ENCODE measurements at regions not wholly inside any gene's neighbourhood (a gene's known extent, or its start where the extent isn't known, plus 50 kb on each side); places are given as distances from the start of the nearest gene placed in this dataset.

DNA sequence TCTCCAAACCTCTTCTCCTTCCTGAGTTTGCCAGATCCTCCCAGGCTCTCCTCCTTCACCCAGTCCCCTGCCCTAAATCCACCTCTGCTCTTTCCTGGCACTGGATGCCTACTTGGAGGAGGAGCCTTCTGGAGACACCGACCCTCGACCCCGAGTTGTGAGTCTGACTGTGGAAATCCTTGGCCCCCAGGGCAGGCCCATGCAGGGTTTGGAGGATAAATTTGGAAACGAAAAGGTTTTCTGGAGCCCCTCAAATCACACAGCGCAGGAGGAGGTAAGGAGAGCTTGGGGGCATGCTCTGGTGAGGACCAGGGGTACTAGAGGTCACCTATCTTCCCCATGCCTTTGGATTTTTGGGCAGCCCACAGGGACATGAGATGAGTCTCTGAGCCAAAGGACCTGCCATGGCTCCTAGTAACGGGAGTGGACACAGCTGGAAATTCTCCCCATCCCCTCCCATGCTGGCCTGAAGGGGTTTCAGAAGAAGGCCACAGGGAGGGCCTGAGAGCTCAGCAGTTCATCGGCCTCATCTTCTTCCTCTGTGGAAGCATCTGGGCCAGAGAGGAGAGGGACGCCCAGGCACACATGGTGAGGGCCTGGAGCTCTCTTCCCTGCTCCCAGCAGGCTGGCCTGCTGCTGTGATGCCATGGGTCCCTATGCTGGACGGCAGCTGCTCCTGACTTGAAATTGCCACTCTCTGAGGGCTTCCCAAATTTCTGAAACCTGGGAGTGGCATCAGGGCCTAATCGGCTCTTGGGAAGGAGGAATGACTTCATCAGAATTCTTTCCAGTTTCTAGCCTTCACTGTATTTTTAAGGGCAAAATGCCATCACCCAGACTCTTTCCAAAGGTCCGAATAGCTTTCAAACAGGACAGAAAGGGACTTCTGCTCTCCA, 68.6 kb upstream of the ITGA11 start:
- DNase-seq (ENCODE audit: low spot score): no peak

DNA sequence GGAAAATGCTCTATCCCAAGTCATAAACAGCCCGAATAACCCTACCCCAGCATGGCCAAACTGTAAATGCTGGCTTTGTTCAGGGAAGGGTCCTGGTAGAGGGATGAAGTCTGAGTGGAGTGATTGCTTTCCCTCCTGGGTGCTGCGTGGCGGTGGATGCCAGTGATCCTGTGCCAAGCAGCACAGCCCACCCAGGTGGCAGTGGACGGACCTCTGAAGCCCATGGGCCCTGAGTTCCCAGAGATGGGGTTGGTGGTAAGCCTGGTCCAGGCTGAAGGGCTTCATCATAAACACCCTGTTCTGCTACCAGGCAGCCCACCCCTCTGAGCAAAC, 69.3 kb upstream of the ITGA11 start:
- no peak for DNase-seq (ENCODE audit: low spot score)

DNA sequence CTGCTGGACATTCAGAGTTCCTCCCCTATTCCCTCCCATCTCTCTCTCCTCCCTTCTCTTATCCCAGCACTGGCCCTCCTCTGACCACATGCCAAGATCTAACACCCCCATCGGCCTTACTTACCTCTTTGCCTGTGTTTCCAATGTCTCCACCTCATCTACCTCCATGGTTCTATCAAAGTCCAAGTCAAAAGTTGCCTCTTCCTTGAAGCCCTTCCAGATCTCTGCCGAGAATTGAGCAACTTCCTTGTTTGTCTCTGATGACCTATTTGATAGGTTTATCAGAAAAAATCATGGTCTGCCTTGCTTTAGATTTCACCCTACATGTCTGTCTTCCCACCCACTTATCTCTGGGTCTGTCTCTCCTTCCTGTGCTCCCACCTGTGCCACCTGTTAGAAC, 69.7 kb upstream of the ITGA11 start:
- DNase-seq (ENCODE audit: low spot score): no peak

DNA sequence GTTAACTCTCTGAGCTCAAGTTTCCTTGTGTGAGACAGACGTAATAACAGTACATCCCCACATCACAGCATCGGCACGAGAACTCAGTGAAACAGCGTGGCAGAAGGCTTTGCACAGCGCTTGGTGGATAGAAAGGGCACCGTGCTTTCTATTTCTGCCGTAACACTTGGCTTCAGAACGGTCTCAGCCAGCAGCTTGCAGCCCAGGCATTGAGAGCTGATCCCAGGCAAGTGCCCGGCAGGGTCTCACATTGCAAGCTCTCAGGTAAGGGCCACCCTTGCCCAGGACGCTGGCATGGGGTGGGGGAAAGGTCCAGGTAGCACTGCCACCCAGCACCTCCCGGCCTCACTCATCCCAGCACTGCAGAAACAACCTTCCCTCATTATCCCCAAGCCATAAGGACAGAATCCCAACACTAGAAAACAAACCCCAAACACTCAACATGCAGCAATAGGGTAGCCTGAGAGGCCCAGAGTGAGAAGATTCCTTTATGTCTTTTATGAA, 70.5 kb upstream of the ITGA11 start:
- no peak for DNase-seq (ENCODE audit: low spot score)

DNA sequence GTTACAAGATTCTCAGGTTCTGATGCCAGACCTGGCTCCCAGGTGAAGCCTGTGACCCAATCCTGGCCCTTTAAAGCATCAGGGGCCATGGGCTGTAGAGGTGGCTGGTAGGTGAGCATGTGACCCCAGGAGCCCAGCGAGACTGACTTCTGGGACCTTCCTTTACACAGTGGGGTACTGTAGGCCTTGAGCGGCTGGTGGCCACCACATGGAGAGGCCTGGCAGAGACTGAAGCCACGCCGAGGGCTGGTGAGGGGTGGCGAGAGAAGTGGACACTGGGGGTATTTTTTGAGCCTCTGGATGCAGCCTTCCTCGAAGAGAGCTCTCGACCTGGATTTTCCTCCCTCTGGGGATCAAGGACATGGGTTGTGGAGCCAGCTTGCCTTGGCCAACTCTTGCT, 71.2 kb upstream of the ITGA11 start:
- no peak for DNase-seq (ENCODE audit: low spot score)

DNA sequence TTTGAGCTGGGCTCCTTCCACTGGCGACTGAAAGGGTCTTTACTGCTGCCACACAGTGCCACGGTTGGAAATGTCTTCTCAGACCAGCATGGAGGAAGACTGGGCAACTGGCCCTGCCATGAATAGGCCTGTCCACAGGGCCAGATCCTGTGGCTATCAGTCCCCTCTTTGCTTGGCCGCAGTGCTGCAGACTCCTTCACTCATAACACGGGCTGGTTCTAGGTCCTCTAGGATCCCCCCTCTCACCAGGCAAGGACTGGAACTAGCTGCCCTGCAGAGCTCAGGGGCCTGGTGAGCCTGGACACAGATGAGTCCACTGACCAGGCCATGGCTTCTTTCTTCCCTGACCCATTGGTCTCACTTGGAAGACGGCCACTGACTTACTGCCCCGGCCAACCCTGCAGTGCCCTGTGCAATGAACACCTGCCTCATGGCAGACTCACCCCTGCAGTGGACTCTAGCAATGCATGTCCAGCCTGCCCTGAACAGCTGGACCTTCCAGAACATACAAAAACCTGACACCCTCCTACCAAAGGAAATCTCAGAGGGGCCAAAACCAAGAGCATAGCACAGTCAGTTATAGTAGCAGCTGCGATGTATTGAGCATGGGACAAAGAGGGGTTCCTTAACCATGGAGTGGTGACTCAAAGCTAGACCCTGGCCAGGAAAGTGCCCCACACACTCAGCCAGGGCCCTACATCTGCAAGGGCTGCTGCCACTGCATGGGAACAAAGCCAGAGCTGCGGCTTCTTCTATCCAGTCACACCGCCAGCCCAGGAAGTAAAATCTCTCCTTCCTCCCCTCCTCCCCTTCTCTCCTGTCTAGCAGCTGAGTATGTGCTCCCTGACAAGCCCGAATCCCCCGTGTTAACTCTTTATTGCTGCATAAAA, 72.1 kb upstream of the ITGA11 start:
- no peak for DNase-seq (ENCODE audit: low spot score)

DNA sequence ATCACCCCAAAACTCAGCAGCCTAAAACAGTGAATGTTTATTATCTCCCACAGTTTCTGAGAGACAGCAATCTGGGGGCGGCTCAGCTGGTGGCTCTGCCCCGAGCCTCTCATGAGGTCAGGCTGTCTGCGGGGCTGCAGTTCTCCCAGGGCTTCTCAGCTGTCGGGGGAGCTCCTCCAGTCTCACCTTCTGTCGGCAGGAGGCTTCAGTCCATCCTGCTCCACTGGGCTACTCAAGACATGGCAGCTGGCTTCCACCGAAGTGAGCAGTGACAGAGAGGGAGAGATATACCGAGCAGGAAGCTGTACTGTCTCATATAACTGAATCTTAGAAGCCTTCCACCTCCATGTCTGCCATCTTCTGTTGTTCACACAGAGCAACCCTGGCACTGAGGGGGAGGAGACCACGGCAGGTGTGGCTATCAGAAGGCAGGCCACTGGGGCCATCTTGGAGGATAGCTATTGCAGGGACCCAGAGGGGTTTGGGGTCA, 72.8 kb upstream of the ITGA11 start:
- DNase-seq (ENCODE audit: low spot score): no peak

DNA sequence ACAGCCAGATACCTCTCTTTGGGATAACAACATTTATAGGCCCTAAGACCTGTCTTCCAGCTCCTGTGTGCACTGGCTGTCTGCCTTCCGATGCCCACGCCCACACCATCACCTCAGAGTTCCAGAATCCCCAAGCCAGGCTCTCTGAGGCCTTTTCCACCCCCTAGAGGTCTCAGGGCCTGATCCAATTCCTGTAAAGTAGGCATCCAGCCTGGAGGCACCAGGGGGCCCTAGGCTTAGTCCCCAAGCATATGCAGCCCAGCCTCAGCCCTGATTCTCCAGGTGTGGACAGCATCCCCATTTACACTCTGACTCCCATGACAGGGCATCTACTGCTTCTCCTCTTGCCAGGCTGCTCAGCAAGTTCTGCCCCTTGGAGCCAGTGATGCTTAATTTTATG, 72.7 kb upstream of the CORO2B start:
- DNase-seq (ENCODE audit: low spot score): no peak

DNA sequence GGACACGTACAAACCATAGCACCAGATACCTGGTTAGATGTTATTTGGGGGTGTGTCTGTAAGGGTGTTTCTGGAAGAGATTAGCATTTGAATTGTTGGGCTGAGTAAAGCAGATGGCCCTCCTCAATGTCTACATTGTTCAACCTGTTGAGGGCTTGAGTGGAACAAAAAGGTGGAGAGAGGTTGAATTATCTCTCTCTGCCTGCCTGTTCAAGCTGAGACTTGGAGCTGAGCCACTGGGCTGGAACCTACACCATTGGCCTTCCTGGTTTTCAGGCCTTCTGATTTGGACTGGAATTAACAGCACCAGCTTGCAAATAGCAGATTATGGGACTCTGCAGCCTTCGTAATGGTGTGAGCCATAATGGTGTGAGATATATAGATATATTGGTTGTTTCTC, 71.3 kb upstream of the CORO2B start:
- no peak for DNase-seq (ENCODE audit: low spot score)

DNA sequence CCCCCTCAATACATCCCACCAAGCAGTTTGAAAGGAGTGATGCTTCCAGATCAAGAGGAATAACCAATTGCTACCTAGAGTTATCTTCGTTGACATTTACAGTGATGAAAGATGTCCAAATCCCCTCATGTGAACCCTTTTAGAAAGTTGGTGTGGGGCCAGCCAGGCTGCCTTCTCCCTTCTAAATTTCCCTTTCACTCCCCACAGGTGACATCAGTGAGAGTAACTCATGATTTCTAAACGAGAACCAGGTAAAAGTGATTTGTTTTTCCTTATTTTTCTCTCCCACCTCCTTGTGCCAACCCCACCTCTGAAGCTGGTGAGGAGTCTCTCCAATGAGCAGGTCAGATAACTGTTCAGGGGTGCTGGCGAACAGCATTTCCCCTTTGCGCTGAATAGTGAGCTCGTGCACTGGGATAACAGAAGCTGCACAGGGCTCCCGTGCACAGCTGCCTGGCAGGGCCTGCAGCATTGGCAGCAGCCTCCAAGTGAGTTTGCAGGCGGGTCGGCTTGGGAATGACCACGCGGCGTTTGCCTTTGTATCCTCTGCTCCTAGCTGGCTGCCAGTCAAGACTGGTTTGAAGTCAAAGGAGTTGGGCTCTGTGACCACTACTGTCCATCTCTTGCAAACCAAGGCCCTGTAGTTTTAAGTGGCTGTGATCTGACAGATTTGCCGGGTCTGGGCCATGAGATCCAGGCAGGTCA, 70.2 kb upstream of the CORO2B start:
- no peak for DNase-seq (ENCODE audit: low spot score)

DNA sequence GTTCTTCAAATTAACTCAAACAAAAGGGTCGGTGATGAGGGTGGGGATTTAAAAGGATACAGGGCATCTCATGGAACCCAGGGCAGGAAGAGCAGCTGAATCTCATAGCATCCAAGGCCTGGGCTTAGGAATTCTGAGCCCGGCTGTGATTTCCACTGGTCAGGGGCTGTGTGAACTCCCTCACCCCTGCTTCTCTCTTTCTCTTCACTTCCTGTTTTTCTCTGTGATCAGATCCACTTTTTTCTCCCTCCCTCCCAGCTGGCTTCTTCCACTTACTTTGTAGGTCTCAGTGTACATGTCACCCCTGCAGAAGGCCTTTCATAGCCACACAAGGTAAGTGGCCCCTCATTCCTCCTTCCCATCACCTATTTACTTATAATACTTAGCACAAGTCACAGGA, 68.2 kb upstream of the CORO2B start:
- no peak for DNase-seq (ENCODE audit: low spot score)

DNA sequence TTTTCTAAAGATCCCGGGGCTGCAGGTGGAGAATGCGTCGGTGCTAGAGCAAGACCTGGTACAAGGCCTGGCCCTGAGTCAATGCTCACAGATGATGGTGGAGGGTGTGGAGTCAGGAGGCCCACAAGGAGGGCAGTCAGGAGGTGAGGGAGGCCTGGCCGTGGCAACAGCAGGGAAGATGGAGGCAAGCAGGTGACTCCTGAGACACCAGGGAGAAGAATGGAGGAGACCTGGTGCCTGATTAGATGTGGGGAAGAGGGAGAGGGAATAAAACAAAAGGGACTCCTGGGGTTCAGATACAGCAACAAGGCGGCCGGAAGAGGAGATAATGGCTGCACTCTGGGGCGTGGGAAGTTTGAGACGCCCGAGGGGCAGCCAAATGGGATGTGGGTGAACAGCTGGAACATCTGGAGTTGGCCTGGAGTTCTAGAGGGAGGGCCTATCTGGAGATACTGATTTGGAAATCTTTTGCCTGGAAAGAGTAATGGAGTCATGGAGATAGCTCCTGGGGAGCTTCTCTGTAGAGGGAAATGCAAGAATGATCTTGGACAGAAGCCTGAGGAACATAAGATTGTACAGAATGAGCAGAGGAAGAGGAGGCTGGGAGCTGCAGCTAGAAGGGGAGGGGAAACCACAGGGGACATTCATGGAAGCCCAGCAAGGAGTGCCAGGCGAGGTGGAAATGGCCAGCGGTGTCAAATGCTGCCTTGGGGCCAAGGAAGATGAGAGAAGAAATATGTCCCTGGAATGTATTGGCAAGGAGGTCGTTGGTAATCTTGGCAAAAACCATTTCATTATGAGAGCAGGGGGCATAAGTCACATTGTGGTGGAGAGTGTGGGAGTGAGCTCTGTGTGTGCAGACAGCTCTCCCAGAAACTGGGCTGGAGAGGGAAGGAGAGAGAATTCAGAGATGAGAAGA, 67.5 kb upstream of the CORO2B start:
- DNase-seq (ENCODE audit: low spot score): no peak

DNA sequence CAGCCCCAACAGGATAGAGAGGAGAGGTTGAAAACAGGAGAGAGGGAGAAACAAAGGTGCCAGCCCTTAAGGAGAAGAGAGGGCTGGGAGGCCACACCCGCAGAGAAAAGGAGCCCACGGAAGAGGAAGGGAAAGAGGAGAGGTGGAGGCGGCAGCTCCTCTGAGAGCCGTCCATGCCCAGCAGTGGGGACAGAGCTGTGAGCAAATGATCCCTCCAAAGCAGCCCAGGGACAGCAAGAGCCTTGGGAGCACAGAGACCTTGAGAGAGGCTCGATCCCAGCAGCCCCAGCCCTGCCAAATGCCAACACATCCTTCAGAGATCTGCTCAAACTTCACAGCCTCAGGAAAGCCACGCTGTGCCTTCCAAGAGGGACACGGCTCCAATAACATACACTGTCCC, 66.7 kb upstream of the CORO2B start:
- no peak for DNase-seq (ENCODE audit: low spot score)

DNA sequence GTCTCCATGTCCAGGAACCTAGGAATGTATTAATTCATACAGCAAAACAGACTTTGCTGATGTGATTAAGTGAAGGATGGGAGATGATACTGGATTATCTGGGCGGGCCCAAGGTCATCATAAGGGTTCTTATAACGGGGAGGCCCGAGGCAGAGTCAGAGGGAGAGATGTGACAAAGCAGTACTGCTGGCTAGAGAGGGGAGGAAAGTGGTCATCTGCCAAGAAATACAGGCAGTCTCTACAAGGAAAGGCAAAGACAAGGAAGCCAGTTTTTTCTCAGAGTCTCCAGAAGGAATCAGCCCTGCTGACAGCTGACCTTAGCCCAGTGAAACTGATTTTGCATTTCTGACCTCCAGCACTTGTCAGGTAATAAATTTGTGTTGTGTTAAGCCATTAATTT, 66.2 kb upstream of the CORO2B start:
- DNase-seq (ENCODE audit: low spot score): no peak

DNA sequence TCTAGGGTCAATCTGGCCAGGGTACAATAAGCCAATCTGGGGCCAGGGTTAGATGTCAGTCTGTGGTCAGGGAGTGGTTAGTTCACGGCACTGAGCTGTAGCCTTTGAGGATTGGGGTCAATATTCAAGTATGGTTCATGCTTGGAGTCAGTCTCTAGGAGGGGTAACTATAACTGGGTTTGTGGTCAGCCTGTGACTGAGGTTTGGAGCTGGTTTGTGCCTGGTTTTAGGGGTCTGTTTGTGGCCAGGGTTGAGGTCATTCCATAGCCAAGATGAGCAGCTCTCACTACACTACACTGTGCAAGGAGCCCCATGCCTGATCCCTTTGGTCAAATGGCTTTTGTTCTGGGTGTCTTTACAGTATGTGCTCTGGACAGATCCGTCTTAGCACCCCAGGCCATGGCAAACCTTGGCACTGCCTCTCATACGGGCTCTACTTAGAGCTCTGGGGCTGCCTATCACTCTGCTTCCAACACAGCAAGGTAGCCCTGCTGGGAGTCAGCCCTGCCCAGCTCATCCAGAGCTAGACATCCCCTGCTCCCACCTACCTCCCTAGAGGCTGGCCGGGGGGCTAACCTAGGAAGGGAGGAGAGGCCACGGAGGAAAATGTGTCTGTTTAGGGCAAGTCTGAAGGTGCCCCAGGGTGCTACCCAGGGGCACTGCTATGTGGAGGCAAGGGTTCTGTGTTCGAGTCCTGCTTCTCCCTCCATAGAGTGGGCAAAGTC, 63.3 kb upstream of the CORO2B start:
- no peak for DNase-seq (ENCODE audit: low spot score)

DNA sequence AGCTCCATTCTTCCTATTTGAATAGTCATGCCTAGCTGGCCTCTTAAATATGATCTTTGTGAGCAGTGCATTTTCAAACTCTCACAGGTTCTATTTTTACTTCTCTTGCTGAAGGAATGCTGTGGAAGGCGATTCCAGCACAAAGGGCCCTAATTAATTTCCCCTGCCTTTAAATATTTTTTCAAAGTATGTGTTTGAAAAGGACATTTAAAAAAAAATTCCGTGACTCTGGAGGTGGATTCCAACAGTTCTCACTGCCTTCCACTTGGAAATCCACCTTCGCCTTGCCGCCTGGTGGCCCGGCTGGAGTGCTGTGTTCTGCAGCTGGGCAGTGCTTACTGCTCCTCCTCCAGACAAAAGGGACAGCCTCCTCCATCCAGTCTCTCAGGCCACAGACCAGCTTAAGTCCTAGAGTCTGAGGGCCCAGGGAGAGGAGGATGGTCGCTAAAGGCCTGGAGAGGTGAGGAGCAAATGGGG, 61.5 kb upstream of the CORO2B start:
- no peak for DNase-seq (ENCODE audit: low spot score)

DNA sequence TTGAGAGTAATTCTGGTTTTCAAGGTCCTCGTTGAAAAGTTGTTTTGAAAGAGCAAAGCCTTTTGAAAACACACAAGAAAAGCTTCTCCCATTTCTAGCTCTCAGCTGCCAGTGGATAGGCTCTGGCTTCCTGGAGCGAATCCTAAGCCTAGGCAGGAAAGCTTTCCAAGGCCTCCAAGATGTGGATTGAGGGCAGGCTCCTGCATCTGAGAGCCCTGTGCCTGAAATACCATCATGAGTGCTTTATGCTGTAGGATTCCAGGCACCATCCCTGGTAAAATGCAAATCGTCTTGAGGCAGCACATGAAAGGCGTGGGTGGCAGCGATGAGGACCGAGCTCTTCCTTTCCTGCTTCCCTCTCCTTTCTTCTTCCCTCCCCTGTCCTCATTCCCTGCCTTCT, 60.7 kb upstream of the CORO2B start:
- DNase-seq (ENCODE audit: low spot score): no peak

DNA sequence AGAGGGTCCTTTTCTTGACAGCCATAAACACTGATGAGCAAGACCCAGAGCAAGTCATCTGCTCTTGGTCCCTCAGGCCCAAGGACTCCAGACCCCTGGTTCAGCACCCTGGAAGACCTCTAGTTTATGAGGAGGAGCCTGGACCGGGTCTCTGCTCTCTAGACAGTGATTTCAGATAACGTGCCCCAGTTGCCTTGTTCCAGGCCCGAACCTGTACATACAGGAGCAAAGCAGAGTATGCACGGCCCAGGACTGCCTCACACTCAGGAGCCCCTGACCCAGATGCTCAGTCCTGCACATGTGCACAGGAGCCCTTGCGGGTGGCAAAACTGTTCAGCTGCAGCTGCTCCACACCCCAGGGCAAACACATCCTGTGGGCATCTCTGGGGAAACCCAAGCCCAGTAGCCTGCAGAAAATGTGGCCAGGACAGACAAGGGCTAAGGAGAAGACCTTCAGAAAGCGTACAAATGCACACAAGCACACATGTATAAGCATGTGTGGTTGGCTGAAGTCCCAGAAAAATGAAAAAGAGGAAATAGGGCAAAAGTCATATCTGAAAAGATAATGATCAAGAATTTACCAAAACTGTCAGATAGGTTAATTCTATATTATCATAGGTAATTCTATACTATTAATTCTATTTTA, 59.9 kb upstream of the CORO2B start:
- peak; percentile 15 for DNase-seq (ENCODE audit: low spot score)

DNA sequence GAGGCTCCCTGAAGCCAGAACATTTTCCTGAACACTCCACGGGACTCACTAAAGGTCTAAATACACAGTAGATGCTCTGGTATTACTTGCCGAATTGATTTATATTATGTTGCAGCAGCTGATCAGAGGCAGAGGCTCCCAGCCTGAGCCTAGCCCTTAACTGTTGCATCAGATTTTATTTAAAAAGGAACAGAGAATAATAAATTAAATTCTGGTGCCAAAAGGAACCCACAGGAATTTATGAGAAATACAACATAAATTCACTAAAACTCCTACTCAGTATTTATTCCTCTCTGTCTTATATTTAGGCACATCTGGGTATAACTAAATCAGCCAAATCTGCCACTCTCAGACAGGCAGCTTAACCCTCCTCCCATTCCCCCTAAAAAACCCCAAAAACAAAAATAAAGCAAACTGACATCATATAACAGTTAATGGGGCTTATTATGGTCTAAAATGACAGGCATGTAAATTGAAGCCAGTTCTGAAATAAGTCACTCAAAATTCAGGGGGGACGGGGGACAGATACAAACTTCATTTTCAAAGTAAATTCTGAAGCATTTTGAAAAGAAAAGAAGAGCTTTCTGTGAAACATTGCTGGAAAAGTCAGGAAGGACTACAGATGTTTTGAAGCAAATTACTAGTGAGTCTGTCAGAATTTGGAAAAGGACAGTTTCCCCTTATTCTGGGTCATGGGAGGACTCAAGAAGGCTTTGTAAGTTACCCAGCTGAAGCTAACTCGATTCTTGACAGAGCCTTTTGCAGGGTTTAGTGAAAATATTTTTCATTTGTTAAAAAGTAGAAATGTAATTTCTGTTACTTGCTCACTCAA, 53.8 kb upstream of the CORO2B start:
- DNase-seq (ENCODE audit: low spot score): no peak
